BLaER1 (cell line): ENCODE measurements at regions not wholly inside any gene's neighbourhood (a gene's known extent, or its start where the extent isn't known, plus 50 kb on each side); places are given as distances from the start of the nearest gene placed in this dataset.
"Not testable (repeated sequence)": the region's sequence is repeated elsewhere in the genome, so short reads cannot be mapped to it uniquely, and the experiment has no call there.

Source experiments
- H3K27ac ChIP-seq: shearing (Covaris generic); formaldehyde crosslinking; 2 replicates; pipeline ENCODE4 v1.8.1; 2022
- H3K27me3 ChIP-seq: shearing (Covaris generic); formaldehyde crosslinking; 2 replicates; pipeline ENCODE4 v1.8.1; 2022
- H3K36me3 ChIP-seq: shearing (Covaris generic); formaldehyde crosslinking; 2 replicates; pipeline ENCODE4 v1.8.1; 2022
- H3K4me1 ChIP-seq: shearing (Covaris generic); formaldehyde crosslinking; 2 replicates; pipeline ENCODE4 v1.8.1; 2022
- H3K4me2 ChIP-seq: shearing (Covaris generic); formaldehyde crosslinking; 2 replicates; pipeline ENCODE4 v1.8.1; 2022
- H3K4me3 ChIP-seq: shearing (Covaris generic); formaldehyde crosslinking; 2 replicates; pipeline ENCODE4 v1.8.1; 2022
- H3K9ac ChIP-seq: shearing (Covaris generic); formaldehyde crosslinking; 2 replicates; pipeline ENCODE4 v1.8.1; 2022
- H3K9me3 ChIP-seq: shearing (Covaris generic); formaldehyde crosslinking; 2 replicates; pipeline ENCODE4 v1.8.1; 2022
- H4K20me1 ChIP-seq: shearing (Covaris generic); formaldehyde crosslinking; 2 replicates; pipeline ENCODE4 v1.8.1; 2022
- Cebpa-rat ChIP-seq: shearing (Covaris generic); IDR thresholded peaks from 2 replicates; pipeline ENCODE4 v1.8.1; 2022

- Histone ChIP-seq H3K36me3 (no peaks in the 10 kb centered on the region), H4K20me1 (no peaks in the 10 kb centered on the region), H3K9ac (no peak overlapping the region), H3K27ac (no peak overlapping the region), H3K27me3 (no peaks in the 10 kb centered on the region), H3K4me3 (no peak overlapping the region), H3K4me1 (no peaks in the 10 kb centered on the region), H3K4me2 (no peak overlapping the region), H3K9me3 (no peaks in the 10 kb centered on the region)
- no peak for TF ChIP-seq Cebpa-rat
These were observed 173.2 kb upstream of the ZNF804A start for GRCh38 chr2:184425083-184425482.

- no peak for TF ChIP-seq Cebpa-rat
- Histone ChIP-seq H3K9ac (no peak overlapping the region), H3K9me3 (no peaks in the 10 kb centered on the region)
These were observed 154.1 kb upstream of the ZNF804A start for GRCh38 chr2:184444217-184444616.

GRCh38 chr2:184444623-184445223 is 153.6 kb upstream of the ZNF804A start:
- no peak overlapping the region for H3K9ac ChIP-seq
- no peaks in the 10 kb centered on the region for H3K9me3 ChIP-seq
- H3K4me1 ChIP-seq = no peaks in the 10 kb centered on the region
- H3K4me2 ChIP-seq = no peak overlapping the region
- no peak overlapping the region for H3K27ac ChIP-seq
- H3K4me3 ChIP-seq = no peak overlapping the region
- H4K20me1 ChIP-seq = no peaks in the 10 kb centered on the region
- no peaks in the 10 kb centered on the region for H3K36me3 ChIP-seq
- no peaks in the 10 kb centered on the region for H3K27me3 ChIP-seq
- TF ChIP-seq Cebpa-rat = no peak

More at GRCh38 chr2:184444217-184444616, 154.1 kb upstream of the ZNF804A start:
- no peak overlapping the region for H3K4me2 ChIP-seq
- no peak overlapping the region for H3K27ac ChIP-seq
- H3K4me1 ChIP-seq = no peaks in the 10 kb centered on the region
- no peaks in the 10 kb centered on the region for H3K36me3 ChIP-seq
- no peaks in the 10 kb centered on the region for H4K20me1 ChIP-seq
- H3K4me3 ChIP-seq = no peak overlapping the region
- H3K27me3 ChIP-seq = no peaks in the 10 kb centered on the region

- Histone ChIP-seq H3K4me3 (no peak overlapping the region), H3K4me1 (no peaks in the 10 kb centered on the region), H3K27me3 (no peaks in the 10 kb centered on the region), H3K9ac (no peak overlapping the region), H3K4me2 (no peak overlapping the region), H3K27ac (no peak overlapping the region), H3K36me3 (no peaks in the 10 kb centered on the region), H3K9me3 (no peaks in the 10 kb centered on the region), H4K20me1 (no peaks in the 10 kb centered on the region)
- TF ChIP-seq Cebpa-rat = no peak
These were observed 148.6 kb upstream of the ZNF804A start for GRCh38 chr2:184449760-184450159.

GRCh38 chr2:184452907-184453306 is 145.4 kb upstream of the ZNF804A start:
- Histone ChIP-seq H3K9me3 (no peaks in the 10 kb centered on the region), H3K9ac (no peak overlapping the region), H3K36me3 (no peaks in the 10 kb centered on the region), H3K27me3 (no peaks in the 10 kb centered on the region), H3K4me2 (no peak overlapping the region), H3K4me3 (no peak overlapping the region), H3K27ac (no peak overlapping the region), H4K20me1 (no peaks in the 10 kb centered on the region), H3K4me1 (no peaks in the 10 kb centered on the region)
- no peak for TF ChIP-seq Cebpa-rat

GRCh38 chr2:184455624-184456023 is 142.7 kb upstream of the ZNF804A start:
- Histone ChIP-seq H3K4me3 (no peak overlapping the region), H4K20me1 (no peaks in the 10 kb centered on the region), H3K27me3 (no peaks in the 10 kb centered on the region), H3K9me3 (no peaks in the 10 kb centered on the region), H3K4me1 (no peaks in the 10 kb centered on the region), H3K27ac (no peak overlapping the region), H3K36me3 (no peaks in the 10 kb centered on the region), H3K9ac (no peak overlapping the region), H3K4me2 (no peak overlapping the region)
- no peak for TF ChIP-seq Cebpa-rat

- H4K20me1 ChIP-seq, H3K27ac ChIP-seq, H3K9ac ChIP-seq, H3K27me3 ChIP-seq, H3K9me3 ChIP-seq, H3K4me2 ChIP-seq, H3K4me1 ChIP-seq, H3K36me3 ChIP-seq, H3K4me3 ChIP-seq: not testable (repeated sequence)
These were observed 141.6 kb upstream of the ZNF804A start for GRCh38 chr2:184456693-184457092.

GRCh38 chr2:184463102-184463865 is 135.0 kb upstream of the ZNF804A start:
- Histone ChIP-seq H3K4me2 (no peak overlapping the region), H3K9me3 (no peaks in the 10 kb centered on the region), H3K27ac (no peak overlapping the region), H3K4me1 (no peaks in the 10 kb centered on the region), H3K4me3 (no peak overlapping the region), H4K20me1 (no peaks in the 10 kb centered on the region), H3K36me3 (no peaks in the 10 kb centered on the region), H3K9ac (no peak overlapping the region), H3K27me3 (no peaks in the 10 kb centered on the region)
- no peak for TF ChIP-seq Cebpa-rat

GRCh38 chr2:184463866-184464248 is 134.5 kb upstream of the ZNF804A start:
- Histone ChIP-seq H3K36me3 (no peaks in the 10 kb centered on the region), H3K9me3 (no peaks in the 10 kb centered on the region), H3K27ac (no peak overlapping the region), H3K4me1 (no peaks in the 10 kb centered on the region), H3K27me3 (no peaks in the 10 kb centered on the region), H4K20me1 (no peaks in the 10 kb centered on the region), H3K4me3 (no peak overlapping the region), H3K9ac (no peak overlapping the region), H3K4me2 (no peak overlapping the region)
- no peak for TF ChIP-seq Cebpa-rat

- Histone ChIP-seq H3K9ac (no peak overlapping the region), H3K9me3 (no peaks in the 10 kb centered on the region), H4K20me1 (no peaks in the 10 kb centered on the region), H3K27ac (no peak overlapping the region), H3K27me3 (no peaks in the 10 kb centered on the region), H3K4me2 (no peak overlapping the region), H3K4me3 (no peak overlapping the region), H3K36me3 (no peaks in the 10 kb centered on the region), H3K4me1 (no peaks in the 10 kb centered on the region)
- TF ChIP-seq Cebpa-rat = no peak
These were observed 129.5 kb upstream of the ZNF804A start for GRCh38 chr2:184468826-184469225.
